RPMI7951 (cell line): ENCODE measurements at regions not wholly inside any gene's neighbourhood (a gene's known extent, or its start where the extent isn't known, plus 50 kb on each side); places are given as distances from the start of the nearest gene placed in this dataset.
"Not testable (repeated sequence)": the region's sequence is repeated elsewhere in the genome, so short reads cannot be mapped to it uniquely, and the experiment has no call there.

ENCODE experiments used
- DNase-seq: peaks from one replicate; pipeline ENCODE4 v3.0.0-alpha.2; 2012; ENCODE audit warnings: low read depth

- no peak for DNase-seq
These were observed 387.5 kb downstream of the ADCYAP1 start for GRCh38 chr18:1292167-1292566.

DNA sequence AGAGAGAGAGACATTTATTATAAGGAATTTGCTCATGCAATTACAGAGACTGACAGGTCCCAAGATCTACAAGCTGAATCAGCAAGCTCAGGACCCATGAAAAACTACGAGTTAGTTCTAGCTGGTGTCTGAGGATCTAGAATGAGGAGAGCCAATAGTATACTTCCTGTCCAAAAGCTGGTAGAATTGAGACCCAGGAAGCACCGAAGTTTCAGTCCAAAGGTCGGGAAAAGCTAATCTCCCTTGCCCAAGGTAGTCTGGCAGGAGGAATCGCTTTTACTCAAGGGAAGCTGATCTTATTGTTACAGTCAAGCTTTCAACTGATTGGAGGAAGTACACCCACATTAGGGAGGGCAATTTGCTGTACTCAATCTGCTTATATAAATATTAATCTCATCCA is 389.6 kb downstream of the ADCYAP1 start:
- no peak for DNase-seq

DNA sequence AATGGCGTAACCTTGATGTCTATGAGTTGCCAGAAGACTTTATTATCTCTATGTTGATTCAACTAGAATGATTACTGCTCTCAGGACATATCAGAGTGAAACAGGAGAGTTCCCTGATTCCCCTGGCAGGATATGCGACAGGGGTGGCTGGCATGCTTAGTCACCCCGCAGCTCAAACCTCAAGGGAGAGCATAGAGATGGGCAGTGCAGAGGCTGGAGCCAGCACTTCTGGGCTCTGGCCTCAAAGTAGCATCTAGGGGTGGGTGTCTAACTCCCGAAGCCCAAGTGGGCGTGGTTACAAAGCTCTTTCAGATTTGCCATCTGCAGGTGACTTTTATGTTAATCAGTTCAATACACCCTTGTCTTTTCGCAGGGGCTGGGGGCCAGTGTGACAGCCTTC is 391.6 kb downstream of the ADCYAP1 start:
- DNase-seq, result peak; percentile 3

- DNase-seq, result no peak
These were observed 398.2 kb downstream of the ADCYAP1 start for GRCh38 chr18:1302861-1303260.

DNA sequence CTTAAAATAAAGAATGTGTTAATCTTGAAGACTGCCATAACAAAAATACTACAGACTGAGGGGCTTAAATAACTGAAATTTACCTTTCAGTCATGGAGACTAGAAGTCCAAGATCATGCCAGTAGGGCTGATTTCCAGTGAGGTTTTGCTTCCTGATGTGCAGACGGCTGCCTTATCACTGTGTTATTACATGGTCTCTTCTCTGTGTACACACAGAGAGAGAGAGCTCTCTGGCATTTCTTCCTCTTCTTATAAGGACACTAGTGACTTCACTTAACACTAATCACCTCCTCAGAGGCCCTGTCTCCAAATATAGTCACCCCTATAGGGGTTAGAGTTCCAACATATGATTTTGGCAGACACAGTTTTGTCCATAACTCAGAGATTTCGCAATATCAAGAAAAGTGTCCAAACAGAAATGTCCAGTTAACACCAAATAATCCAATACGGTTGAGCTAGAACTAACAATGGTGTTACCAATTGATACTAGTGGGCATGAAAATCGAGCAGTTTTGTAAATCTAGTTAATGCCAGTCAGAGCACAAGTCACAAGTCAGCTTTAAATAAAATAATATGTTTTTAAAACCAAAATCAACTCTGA is 399.8 kb downstream of the ADCYAP1 start:
- DNase-seq, result no peak

DNA sequence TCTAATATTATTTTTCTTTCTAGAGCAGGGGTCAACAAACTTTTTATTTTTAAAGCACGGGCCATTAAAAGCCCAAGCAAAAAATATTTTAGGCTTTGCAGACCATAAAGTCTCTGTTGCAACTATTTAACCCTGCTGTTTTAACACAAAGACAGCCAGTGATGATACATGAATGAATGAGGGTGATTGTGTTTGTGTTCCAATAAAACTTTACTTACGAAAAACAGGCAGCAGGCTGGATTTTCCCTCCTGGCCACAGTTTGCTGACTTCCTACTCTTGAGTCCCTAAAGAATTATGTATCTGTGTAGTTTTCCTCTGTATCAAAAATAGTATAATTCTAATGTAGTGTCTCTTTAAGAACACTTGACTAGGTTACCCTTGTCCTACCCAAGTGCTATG is 402.0 kb downstream of the ADCYAP1 start:
- no peak for DNase-seq

GRCh38 chr18:1308686-1309085 is 404.0 kb downstream of the ADCYAP1 start:
- DNase-seq, result no peak

DNA sequence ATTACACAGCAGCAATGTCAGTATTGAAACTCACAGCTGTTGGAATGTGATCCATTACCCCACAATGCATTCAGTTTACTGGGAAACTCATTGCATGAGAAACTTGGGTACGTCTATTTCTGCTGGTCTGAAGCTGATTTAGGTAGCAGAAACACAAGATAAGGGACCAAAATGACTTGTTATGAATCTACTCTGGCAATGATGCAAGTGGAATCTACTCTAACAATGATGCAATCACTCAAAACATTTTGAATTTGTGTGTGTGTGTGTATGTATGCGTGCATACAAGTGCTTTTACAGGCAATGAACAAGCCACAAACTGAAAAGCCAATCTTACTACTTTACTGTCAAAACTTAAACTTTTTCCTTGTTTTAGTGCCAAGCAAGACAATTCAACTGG is 406.7 kb downstream of the ADCYAP1 start:
- no peak for DNase-seq

- not testable (repeated sequence) for DNase-seq
These were observed 430.7 kb downstream of the ADCYAP1 start for GRCh38 chr18:1335345-1335744.

DNA sequence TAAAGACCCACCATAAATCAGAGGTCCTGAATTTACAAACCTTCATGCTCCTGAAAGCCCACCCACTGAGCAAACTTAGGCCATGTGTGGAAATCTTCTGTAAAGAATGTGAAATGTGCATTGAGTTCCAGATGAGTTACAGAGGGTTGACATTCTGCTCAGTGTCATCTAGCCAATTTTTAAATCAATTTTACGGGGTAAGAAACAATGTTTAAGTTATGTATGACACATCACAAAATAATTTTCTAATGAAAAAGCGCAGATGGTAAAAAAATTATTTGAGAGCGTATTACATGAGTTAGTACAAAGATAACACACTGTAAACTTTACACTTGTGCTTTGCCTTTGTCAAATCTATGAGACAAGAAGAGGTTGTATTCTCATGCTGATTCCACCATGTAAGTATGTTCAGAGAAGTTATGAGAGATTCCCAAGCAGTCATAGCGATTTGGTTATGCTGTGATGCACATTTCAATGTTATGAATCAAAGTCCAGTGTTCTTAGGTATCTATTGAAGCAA is 446.3 kb downstream of the ADCYAP1 start:
- DNase-seq, result no peak

DNA sequence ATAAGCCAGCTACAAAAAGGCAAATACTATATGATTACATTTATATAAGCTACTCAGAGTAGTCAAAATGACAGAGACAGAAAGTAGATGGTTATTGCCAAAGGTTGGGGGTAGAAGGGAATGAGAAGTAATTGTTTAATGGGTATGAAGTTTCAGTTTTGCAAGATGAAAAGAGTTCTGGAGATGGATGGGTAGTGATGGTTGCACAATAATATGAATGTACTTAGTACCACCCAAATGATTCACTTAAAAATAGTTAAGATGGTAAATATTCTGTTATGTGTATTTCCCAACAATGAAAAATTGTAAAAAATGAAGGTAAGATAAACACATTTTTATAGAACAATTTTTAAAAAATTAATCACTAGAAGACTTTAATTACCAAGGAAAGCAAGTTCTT is 448.4 kb downstream of the ADCYAP1 start:
- DNase-seq, result no peak

GRCh38 chr18:1357724-1358123 is 453.1 kb downstream of the ADCYAP1 start:
- DNase-seq, result no peak

DNA sequence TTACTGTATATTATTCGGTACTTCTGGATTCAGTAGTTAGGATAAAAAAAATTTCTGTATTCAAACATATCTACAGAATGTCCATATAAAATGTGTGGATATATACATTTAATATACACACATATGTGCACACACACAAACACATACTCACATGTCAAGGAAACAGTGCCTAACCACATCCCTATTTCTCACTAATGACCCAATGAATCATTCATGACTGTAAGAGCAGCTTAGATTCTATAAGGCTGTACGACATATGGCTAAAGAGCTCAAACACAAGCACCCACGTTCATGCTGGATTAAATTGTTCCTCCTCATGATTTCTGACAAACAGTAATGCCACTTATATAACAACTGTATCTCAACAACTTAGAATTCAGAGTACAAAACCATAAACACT is 457.3 kb downstream of the ADCYAP1 start:
- peak; percentile 16 for DNase-seq

- no peak for DNase-seq
These were observed 465.9 kb downstream of the ADCYAP1 start for GRCh38 chr18:1370552-1370951.

DNA sequence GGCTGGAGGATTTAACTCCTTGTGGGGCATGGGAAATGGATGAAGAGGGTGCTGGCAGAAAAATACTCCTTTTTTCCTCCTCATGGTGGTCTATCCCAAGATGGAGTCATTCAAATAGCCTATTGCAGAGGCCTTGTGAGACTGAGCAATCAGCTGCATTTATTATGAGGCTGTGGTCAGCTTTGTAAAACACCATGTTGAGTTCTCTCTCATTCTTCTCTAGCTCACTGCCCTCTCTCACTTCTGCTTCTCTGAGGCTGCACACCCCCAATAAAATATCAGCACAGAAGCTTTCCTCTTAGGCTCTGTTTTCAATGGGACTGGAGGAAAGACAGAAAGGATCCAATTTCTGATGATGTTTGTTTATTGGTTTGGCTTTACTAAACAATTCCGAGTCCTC is 467.1 kb downstream of the ADCYAP1 start:
- DNase-seq, result no peak

DNA sequence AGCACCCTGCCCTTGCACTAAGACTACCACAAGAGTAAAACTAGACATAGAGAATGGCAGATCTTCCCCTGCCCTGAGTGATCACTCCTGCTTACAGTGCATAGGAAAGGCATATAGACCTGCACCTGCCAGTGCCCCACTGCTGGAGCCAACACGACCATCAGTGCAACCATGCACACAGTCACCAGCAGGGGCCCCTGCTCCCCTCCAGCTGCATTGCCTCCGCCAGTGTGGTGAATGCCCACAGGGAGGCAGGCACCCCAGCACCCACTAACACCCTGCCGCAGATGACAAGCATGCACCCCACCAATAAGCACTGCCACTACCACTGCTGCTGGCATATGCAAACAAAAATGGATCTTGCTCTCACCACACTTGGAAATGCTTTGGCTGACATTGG is 478.8 kb downstream of the ADCYAP1 start:
- no peak for DNase-seq

- DNase-seq, result not testable (repeated sequence)
These were observed 483.8 kb downstream of the ADCYAP1 start for GRCh38 chr18:1388468-1388867.

DNA sequence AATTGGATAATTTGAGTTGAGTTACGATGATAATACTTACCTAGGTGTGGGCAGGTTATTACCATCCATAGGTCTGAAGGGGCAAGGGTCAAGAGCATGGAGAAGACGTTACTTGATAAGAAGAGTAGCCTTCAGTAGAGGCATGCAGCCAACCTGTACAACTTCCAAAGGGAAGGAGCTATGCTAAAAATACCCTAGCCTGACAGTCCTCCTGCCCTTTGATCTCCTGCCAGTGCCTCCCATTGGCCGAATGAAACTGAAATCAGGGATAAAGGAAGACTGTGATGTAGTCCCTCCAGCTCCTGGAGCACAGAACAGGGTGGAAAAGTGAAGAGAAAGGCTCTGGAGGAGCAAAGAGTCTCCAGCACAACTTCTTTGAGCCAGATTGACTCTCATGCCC is 487.4 kb downstream of the ADCYAP1 start:
- no peak for DNase-seq

DNA sequence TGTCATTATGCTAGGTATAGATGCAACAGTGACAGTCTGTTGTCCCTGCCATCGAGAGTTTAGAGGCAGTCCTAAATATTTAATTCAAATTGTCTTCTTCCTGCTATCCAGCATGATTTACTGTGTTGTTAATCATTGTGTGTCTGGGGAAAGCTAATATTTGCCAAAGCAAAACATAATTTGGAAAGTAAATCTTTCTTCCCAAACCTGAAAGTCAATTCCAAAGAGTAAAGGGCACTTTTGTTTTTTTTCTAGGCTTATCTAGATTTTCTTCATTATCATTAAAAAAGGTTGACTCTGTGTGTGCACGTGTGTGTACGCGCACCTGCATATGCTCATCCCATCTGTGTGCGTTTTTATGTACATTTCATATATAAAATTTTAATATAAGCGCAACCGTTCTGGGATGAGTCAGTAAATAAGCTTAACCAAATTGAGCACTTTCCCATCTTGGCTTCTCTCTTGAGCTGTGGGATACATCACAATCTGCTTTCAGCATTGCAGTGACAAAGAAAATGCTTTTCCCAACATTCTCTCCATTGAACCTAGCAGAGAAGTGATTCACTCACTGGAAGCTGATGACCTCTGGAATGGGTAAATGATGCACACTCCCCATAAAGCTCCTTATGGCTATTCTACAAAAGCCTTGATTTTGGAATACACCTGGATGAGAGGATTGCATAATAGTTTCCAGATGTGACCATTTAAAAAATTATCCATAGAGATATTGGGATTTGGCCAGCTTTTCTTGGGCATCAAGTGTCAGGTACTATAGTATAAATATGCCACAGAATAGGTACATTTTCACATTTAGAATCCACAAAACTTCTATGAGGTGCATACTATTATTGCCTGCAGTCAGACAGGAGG is 488.4 kb downstream of the ADCYAP1 start:
- no peak for DNase-seq

- no peak for DNase-seq
These were observed 489.3 kb downstream of the ADCYAP1 start for GRCh38 chr18:1393929-1394328.

- no peak for DNase-seq
These were observed 489.8 kb downstream of the ADCYAP1 start for GRCh38 chr18:1394426-1394825.

GRCh38 chr18:1394966-1395365 is 490.3 kb downstream of the ADCYAP1 start:
- DNase-seq, result no peak

- DNase-seq, result peak; percentile 1
These were observed 503.7 kb downstream of the ADCYAP1 start for GRCh38 chr18:1408376-1408775.
